ENCODE measurements at regions not wholly inside any gene's neighbourhood (a gene's known extent, or its start where the extent isn't known, plus 50 kb on each side); places are given as distances from the start of the nearest gene placed in this dataset.

GRCh38 chr7:106524690-106525059 lies 136.3 kb downstream of the CCDC71L start:
- no peak for TF ChIP-seq CTCF (IDR thresholded peaks at IDR 0.05)
- Histone ChIP-seq H3K9me3 (no peaks in the 10 kb centered on the region), H3K4me3 (no peak overlapping the region), H3K4me1 (ENCODE audit: low read depth) (no peaks in the 10 kb centered on the region), H3K36me3 (ENCODE audit: low read depth) (no peaks in the 10 kb centered on the region)
- intact Hi-C loops (cut with DNase I, micrococcal nuclease) = no loop called here
- ATAC-seq (no peak), DNase-seq (no peak)

- no peak for TF ChIP-seq CTCF (IDR thresholded peaks at IDR 0.05)
- Histone ChIP-seq H3K9me3 (no peaks in the 10 kb centered on the region), H3K36me3 (ENCODE audit: low read depth) (no peaks in the 10 kb centered on the region), H3K4me1 (ENCODE audit: low read depth) (no peaks in the 10 kb centered on the region), H3K4me3 (no peak overlapping the region)
- intact Hi-C loops (cut with DNase I, micrococcal nuclease) = no loop called here
- ATAC-seq = no peak
- DNase-seq = no peak
These were observed 137.5 kb downstream of the CCDC71L start for GRCh38 chr7:106523482-106523881.

- H3K9me3 ChIP-seq = no peaks in the 10 kb centered on the region
- no peak overlapping the region for H3K4me3 ChIP-seq
- H3K36me3 ChIP-seq (ENCODE audit: low read depth) = no peaks in the 10 kb centered on the region
- intact Hi-C loops (cut with DNase I, micrococcal nuclease) = no loop called here
- no peak for TF ChIP-seq CTCF (IDR thresholded peaks at IDR 0.05)
- DNase-seq = no peak
- no peak for ATAC-seq
- no peaks in the 10 kb centered on the region for H3K4me1 ChIP-seq (ENCODE audit: low read depth)
These were observed 138.3 kb downstream of the CCDC71L start for GRCh38 chr7:106522696-106523095.

- no peaks in the 10 kb centered on the region for H3K4me1 ChIP-seq (ENCODE audit: low read depth)
- TF ChIP-seq CTCF (IDR thresholded peaks at IDR 0.05) = no peak
- ATAC-seq = no peak
These were observed 139.4 kb downstream of the CCDC71L start for GRCh38 chr7:106521541-106521940.

GRCh38 chr7:106520962-106521514 lies 139.9 kb downstream of the CCDC71L start:
- ATAC-seq (no peak), DNase-seq (no peak)
- Histone ChIP-seq H3K9me3 (no peaks in the 10 kb centered on the region), H3K36me3 (ENCODE audit: low read depth) (no peaks in the 10 kb centered on the region), H3K4me3 (no peak overlapping the region), H3K4me1 (ENCODE audit: low read depth) (no peaks in the 10 kb centered on the region)
- no peak for TF ChIP-seq CTCF (IDR thresholded peaks at IDR 0.05)
- intact Hi-C loops (cut with DNase I, micrococcal nuclease) = no loop called here

More at GRCh38 chr7:106521541-106521940, 139.4 kb downstream of the CCDC71L start:
- intact Hi-C loops (cut with DNase I, micrococcal nuclease) = no loop called here
- Histone ChIP-seq H3K9me3 (no peaks in the 10 kb centered on the region), H3K36me3 (ENCODE audit: low read depth) (no peaks in the 10 kb centered on the region), H3K4me3 (no peak overlapping the region)
- DNase-seq = no peak

GRCh38 chr7:106518967-106519366 lies 142.0 kb downstream of the CCDC71L start:
- no peak for TF ChIP-seq CTCF (IDR thresholded peaks at IDR 0.05)
- no peak for DNase-seq
- intact Hi-C loops (cut with DNase I, micrococcal nuclease) = no loop called here

More at GRCh38 chr7:106518967-106519366, 142.0 kb downstream of the CCDC71L start:
- Histone ChIP-seq H3K4me1 (ENCODE audit: low read depth) (no peaks in the 10 kb centered on the region), H3K9me3 (no peaks in the 10 kb centered on the region), H3K4me3 (no peak overlapping the region), H3K36me3 (ENCODE audit: low read depth) (no peaks in the 10 kb centered on the region)
- ATAC-seq = no peak
